Breast epithelium (tissue), 4 donors: ENCODE measurements at regions not wholly inside any gene's neighbourhood (a gene's known extent, or its start where the extent isn't known, plus 50 kb on each side); places are given as distances from the start of the nearest gene placed in this dataset.
"Not testable (repeated sequence)": the region's sequence is repeated elsewhere in the genome, so short reads cannot be mapped to it uniquely, and the experiment has no call there.

ENCODE experiments used
- DNase-seq, 2 donors: peaks; one replicate each; pipeline ENCODE4 v3.0.0-alpha.2; 2019; ENCODE audit warnings: low spot score in 2 of 2
- H3K27ac ChIP-seq, 2 donors: fragments of 200-600 bp; sonication (generic) in 1 of 2; one replicate each; pipeline ENCODE4 v1.5.1; 2016 to 2019; ENCODE audit warnings: mild to moderate bottlenecking in 1 of 2
- H3K27me3 ChIP-seq, 2 donors: fragments of 200-600 bp; sonication (generic) in 1 of 2; one replicate each; pipeline versions ENCODE4 v1.5.1 to v1.6.0; 2017 to 2019; ENCODE audit warnings: control low read depth in 1 of 2, mild to moderate bottlenecking in 1 of 2
- H3K36me3 ChIP-seq: fragments of 200-600 bp; one replicate; pipeline ENCODE4 v1.5.1; 2019
- H3K4me1 ChIP-seq, 2 donors: fragments of 200-600 bp; sonication (generic); one replicate each; pipeline ENCODE4 v1.5.1; 2016 to 2019; ENCODE audit warnings: control low read depth in 1 of 2
- H3K4me3 ChIP-seq, 3 donors: fragments of 200-600 bp; sonication (generic); 1 replicate in 2 of 3; 2 replicates in 1 of 3; pipeline ENCODE4 v1.5.1; 2016 to 2019; ENCODE audit warnings: mild to moderate bottlenecking in 3 of 3, moderate library complexity in 2 of 3
- H3K9me3 ChIP-seq, 2 donors: fragments of 200-600 bp; sonication (generic) in 1 of 2; one replicate each; pipeline ENCODE4 v1.5.1; 2016 to 2019; ENCODE audit warnings: control low read depth in 1 of 2
- intact Hi-C: fragments of 100-400 bp; cut with DNase I; formaldehyde crosslinking; loops from one replicate; pipeline ENCODE4 v1.15.1; 2023; ENCODE audit warnings: low total_unique reads

DNA sequence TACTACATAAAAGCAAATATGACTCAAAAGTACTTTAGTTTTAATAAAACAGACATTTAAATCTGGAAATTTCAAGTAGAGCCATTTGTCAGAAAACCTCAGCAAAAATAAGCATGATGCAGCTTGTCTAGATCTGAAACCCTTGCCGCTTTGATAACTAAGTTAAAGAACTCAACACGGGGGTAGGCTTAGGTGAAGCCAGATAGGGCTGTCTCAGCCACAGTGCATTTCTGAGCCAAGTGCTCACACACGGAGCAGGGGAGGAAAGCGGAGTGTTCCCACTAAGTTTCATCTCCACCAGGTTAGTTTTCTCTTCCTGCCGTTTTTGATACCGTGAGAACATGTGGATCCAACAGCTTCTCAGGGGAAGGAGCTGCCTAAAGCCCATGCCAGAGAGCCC lies 303.5 kb downstream of the BCL2L11 start:
- H3K4me1 ChIP-seq, H3K4me3 ChIP-seq, H3K27me3 ChIP-seq, H3K9me3 ChIP-seq, DNase-seq, intact Hi-C loops, H3K27ac ChIP-seq, H3K36me3 ChIP-seq: not testable (repeated sequence)

DNA sequence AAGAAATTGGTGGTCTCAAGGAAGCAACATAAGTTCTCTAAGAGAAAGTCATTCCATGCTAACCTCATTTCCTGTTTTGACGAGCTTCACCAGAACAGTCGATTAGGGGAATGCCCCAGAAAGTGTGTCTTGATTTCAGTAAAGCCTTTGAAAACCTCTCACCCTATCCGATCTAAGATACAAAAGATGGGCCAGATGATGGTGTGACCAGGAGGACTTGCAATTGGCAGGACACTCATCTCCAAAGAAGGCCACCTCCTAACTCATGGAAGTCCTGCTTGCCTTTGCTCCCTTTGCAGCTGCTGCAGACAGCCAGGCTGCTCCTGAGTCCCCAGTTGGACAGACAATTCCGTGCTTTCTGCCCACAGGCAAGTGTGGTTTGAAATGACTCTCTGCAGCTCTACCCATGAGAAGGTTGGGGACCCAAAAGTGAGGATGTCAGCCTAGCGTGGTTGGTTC lies 304.2 kb downstream of the BCL2L11 start:
- DNase-seq, H3K4me1 ChIP-seq, intact Hi-C loops, H3K36me3 ChIP-seq, H3K27me3 ChIP-seq, H3K4me3 ChIP-seq, H3K27ac ChIP-seq, H3K9me3 ChIP-seq: not testable (repeated sequence)

DNA sequence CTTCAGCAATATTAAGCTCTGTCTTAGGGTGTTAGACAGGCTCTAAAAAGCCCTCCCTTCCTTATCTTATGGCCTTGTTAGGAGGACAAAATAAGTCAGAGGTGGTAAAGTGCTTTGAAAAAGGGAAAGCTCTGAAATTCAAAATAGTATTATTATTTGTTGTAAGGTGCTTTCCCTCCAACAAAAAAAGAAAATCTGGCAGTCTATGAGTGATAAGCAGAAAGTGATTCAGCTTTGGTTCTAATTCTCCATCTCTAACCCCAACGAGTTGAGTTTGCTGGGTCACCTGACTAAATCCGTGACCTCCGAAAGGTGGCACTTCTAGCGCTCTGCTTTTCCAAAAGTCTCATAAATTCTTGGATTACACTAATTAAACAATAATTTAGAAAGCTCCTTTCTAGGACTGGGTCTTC lies 305.1 kb downstream of the BCL2L11 start:
- H3K4me3 ChIP-seq, DNase-seq, H3K27ac ChIP-seq, H3K36me3 ChIP-seq, H3K27me3 ChIP-seq, H3K9me3 ChIP-seq, intact Hi-C loops, H3K4me1 ChIP-seq: not testable (repeated sequence)

DNA sequence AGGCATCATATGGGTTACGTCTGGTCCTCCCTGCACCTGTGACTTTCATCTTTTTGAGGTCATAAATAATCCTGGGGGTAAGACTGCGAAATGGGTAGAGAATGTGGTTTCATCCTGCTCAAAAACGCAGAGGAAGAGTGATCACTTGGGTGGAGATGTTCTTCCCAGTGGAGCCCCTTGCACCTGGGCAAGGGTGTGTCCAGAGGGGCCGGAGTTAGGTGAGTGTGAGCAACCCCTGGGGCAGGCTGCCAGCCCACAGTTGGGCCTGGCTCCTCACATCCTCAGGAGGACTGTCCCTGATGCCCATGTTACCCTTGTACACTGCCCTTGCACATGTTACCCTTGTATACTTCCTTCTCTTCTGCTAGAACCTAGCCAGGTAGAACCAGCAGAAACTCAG lies 306.6 kb downstream of the BCL2L11 start:
- intact Hi-C loops, DNase-seq, H3K4me3 ChIP-seq, H3K36me3 ChIP-seq, H3K27me3 ChIP-seq, H3K27ac ChIP-seq, H3K9me3 ChIP-seq, H3K4me1 ChIP-seq: not testable (repeated sequence)

DNA sequence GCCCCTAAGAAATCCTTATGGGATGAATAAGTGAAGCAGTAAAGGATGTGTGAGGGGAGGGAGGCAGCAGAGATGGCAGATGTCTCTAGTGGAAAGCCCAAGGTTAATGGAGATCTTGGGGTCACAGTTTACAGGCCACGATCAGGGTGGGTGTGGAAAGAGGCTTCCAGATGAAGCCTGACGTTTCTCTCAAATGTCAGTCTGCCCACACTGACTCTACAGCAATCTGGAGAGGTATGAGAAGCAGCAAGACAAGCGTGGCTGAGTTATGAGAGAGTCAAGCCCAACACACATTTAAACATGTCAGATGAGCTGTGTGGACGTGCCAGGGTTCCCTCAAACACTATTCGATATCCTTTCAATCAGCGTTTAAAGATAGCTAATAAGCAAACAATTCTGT lies 308.2 kb downstream of the BCL2L11 start:
- H3K36me3 ChIP-seq: not testable (repeated sequence)

DNA sequence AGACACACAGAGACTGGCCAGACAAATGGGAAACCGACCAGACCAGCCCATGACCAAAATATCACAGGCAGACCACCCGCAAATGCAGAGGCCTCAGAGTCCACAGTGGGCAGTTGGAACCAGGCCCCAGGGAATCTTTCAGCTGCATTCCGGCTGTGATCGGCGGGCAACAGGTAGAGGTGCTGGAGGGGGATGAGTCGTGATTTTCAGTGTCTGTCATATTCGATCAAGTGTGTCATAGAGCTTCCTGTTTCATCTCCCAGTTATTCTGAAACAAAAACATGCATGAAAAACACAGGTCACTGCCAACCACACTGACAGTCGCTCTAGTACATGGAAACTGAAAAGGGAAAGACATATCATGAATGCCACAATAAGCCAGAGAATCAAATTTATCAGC lies 308.6 kb downstream of the BCL2L11 start:
- H3K9me3 ChIP-seq, intact Hi-C loops, H3K4me3 ChIP-seq, H3K27me3 ChIP-seq, DNase-seq, H3K36me3 ChIP-seq, H3K27ac ChIP-seq, H3K4me1 ChIP-seq: not testable (repeated sequence)

More for the DNA sequence above, 308.2 kb downstream of the BCL2L11 start:
- H3K9me3 ChIP-seq, H3K4me3 ChIP-seq, intact Hi-C loops, H3K4me1 ChIP-seq, DNase-seq, H3K27me3 ChIP-seq, H3K27ac ChIP-seq: not testable (repeated sequence)

DNA sequence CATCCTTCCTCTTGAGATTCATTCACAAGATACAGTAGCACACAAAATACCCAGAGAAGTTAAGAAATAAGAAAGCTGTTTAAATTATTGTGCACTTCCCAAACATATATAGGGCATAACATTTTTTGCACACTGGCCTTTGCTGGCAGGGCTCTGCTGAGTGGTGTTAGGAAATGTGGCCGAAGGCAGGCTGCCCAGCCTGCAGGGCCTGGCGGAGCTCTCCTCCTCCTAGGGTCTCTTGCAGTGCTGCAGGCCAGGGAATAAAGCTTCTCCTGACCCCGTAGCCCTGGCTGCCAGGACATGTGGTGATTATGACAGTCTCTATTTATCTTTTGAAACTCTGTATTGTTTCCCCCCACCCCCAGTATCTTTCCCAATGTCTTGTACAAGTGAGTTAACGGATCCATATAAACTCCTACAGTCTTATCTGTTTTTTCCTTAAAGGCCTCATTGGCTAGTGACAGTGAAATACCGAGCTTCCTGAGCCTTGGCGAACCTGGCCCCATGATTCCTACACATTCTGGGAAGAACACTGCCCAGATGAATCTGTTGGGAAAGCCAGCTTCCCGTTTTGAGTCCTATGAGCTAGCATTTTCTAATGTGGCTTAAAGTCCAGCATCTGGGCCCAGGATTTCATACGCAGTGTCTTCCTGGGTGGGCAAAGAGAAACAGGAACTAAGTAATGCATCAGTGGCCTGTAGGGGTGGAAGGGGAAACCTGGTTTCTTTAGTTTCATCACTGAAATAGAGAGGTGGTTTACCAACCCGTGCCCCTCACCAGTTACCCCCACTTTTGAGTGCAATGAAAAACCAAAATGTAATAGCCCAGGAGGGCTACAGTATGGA lies 310.3 kb downstream of the BCL2L11 start:
- intact Hi-C loops, H3K27me3 ChIP-seq, H3K4me3 ChIP-seq, H3K9me3 ChIP-seq, H3K4me1 ChIP-seq, H3K36me3 ChIP-seq, H3K27ac ChIP-seq, DNase-seq: not testable (repeated sequence)

DNA sequence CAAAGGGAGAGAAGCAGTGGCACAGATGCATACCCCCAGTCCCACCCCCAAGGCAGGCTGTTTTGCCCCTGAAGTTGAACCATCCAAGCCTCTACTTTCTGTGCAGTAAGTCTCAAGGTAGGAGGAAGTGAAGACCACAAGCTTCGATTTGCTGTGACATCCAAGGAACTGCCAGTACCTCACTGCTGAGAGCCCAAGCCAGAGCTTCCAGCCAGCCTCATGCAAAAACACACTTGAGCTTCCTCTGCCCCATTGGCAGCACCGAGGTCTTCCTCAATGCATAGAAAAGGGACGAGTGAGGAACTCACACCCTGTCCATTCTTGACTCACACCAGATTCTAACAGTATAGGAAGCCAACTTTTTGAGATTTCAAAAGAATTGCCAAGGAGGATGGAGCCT lies 311.7 kb downstream of the BCL2L11 start:
- H3K4me3 ChIP-seq, intact Hi-C loops, H3K9me3 ChIP-seq, DNase-seq, H3K27me3 ChIP-seq, H3K4me1 ChIP-seq, H3K27ac ChIP-seq, H3K36me3 ChIP-seq: not testable (repeated sequence)

DNA sequence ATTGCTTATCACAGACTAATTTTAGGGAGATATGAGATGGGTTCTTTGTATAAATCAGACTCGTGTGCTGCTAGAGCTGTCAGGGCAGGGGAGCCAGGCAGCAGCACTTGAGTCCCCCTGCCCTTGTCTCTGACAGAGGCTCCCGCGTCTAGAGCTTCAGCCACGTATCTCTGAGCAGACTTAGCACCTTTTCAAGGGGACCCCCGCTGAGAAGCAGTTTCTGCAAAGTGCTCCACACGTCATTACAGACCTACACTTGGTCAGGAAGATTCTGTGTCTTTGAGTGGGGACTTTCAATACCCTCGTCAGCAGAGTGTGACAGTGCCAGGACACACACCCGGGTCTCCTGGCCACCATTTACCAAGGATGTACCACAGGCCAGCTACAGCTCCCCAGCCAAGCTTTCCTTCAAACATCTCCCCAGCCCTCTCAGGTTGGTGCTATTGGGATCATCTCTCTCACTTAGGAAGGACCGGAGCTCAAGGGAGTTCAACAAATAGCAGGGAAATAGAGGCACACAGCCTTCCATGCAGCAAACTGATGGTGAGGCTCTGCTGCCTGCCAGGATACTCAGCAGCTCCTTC lies 312.3 kb downstream of the BCL2L11 start:
- DNase-seq, H3K9me3 ChIP-seq, H3K4me1 ChIP-seq, H3K4me3 ChIP-seq, H3K27me3 ChIP-seq, intact Hi-C loops, H3K36me3 ChIP-seq, H3K27ac ChIP-seq: not testable (repeated sequence)

DNA sequence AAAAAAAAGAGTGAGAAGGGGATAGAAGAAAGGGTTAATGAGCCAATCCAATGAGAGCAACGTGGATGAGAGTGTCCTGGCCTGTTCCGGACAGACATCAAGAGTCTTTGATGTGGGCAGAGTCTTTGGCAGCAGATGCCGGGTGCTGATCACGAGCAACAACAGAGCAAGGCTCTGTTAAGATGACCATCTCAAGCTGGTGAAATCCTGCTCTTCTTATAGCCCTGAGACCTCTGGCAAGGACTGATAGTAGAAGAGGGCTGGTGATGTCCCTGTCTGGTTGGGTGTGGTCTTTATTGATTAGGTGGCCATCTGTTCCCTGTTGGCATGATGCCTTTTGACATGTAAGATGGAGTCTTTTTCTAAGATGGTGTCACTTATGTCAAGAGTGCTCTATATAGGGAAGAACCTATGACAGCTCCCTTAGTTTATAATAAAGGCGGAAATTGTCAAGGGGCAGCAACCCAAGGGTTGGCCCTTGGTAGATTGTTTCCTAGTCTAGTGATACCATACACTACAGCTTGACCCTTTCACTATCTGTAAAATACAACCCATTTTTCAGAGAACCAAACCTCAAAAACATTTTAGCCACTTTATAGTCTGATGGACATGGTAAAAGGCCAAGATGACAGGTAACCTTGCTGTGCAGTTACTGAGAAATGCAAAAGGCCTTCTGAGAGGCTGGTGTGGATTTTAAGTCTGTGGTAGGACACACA lies 313.3 kb downstream of the BCL2L11 start:
- DNase-seq, intact Hi-C loops, H3K4me1 ChIP-seq, H3K4me3 ChIP-seq, H3K27me3 ChIP-seq, H3K9me3 ChIP-seq, H3K36me3 ChIP-seq, H3K27ac ChIP-seq: not testable (repeated sequence)

DNA sequence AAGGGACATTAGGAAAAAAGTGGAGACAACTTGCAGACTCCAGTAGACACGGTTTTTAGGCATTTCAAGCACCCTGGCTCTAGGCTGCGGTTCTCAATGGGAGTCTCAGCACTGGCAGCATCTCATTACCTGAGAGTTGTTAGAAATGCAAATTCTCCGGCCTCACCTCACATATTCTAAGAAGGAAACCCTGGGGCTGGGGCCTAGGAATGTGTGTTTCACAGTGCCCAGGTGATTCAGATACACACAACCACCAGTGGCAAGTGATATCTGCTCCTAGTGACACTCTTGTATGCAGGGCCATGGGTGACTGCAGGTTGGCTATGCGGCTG lies 313.9 kb downstream of the BCL2L11 start:
- H3K27me3 ChIP-seq, DNase-seq, H3K36me3 ChIP-seq, H3K27ac ChIP-seq, H3K4me1 ChIP-seq, H3K9me3 ChIP-seq, intact Hi-C loops, H3K4me3 ChIP-seq: not testable (repeated sequence)

DNA sequence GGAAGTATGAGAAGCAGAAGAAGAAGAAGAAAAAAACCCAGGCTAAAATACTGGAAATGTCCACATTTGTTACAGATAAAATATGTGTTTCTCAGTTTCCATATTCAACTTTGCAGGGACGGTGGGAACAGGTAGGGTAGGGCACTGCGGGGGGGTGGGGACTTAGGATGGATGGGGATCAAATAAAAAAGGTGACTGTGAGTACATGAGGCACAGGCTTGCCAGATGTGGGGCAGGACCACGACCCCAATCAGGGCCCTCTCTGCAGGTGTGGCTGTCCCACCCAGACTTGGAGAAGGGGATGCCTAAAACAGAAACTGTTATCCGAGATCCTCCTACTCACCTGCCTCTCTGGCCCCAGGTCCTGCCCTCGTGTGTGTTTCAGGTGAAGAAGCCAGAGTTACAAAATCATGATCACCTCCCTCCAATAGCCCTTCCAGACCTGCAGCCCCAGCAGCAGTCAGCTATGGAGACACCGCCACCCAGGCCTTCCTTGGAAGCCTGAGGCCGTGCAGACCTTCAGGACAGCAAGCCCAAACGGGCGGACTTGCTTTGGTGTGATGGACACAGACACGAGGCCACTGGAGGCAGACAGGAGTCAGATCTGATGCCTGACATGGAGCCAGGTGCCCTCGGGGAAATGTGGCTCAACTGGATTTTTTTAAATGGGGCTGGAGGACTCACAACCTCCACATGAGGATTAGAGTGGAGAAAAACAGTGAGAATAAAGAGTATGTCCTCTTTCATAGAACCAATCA lies 315.0 kb downstream of the BCL2L11 start:
- DNase-seq: peak in 1 of 2 donors; percentile 29
- H3K4me1 ChIP-seq, H3K36me3 ChIP-seq, H3K27ac ChIP-seq, H3K4me3 ChIP-seq, intact Hi-C loops, H3K9me3 ChIP-seq, H3K27me3 ChIP-seq: not testable (repeated sequence)

DNA sequence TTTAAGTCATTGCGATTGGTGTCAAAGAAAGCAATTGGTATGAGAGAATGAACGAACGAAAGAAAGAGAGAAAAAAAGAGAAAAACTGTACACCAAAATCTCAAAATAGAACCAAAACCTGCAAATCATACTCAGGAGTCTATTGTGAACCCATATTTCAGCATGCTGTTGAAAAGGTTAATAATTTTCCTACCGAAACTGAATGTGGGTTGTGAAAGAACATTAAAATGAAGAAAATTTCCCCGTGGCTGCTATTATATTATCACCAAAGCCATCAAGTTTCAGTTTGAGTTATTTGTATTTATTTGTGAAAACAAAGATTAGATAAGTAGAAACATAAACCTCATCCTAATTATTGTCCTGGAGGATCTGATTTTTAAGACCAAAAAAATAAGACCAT lies 315.7 kb downstream of the BCL2L11 start:
- H3K36me3 ChIP-seq, H3K27me3 ChIP-seq, H3K27ac ChIP-seq, H3K9me3 ChIP-seq, H3K4me1 ChIP-seq, H3K4me3 ChIP-seq, intact Hi-C loops, DNase-seq: not testable (repeated sequence)
